Loucy (cell line): ENCODE measurements at regions not wholly inside any gene's neighbourhood (a gene's known extent, or its start where the extent isn't known, plus 50 kb on each side); places are given as distances from the start of the nearest gene placed in this dataset.

ENCODE experiments used
- H2AFZ ChIP-seq: fragments of 200-600 bp; sonication (generic); 2 replicates; pipeline ENCODE4 v1.6.0; 2016; ENCODE audit warnings: antibody characterized with exemption, mild to moderate bottlenecking, low read length, moderate library complexity
- H3F3A ChIP-seq: fragments of 200-600 bp; 2 replicates; pipeline ENCODE4 v1.6.0; 2016; ENCODE audit warnings: antibody characterized with exemption, low read depth, mild to moderate bottlenecking
- H3K27me3 ChIP-seq: fragments of 200-600 bp; sonication (generic); 2 replicates; pipeline ENCODE4 v1.6.1; 2014; ENCODE audit warnings: low read length, mild to moderate bottlenecking; ENCODE audit not compliant: insufficient read depth, poor library complexity, severe bottlenecking
- H3K36me3 ChIP-seq: fragments of 200-600 bp; sonication (generic); 2 replicates; pipeline ENCODE4 v1.6.1; 2016; ENCODE audit warnings: low read length; ENCODE audit not compliant: insufficient read depth
- H3K4me1 ChIP-seq: fragments of 200-600 bp; sonication (generic); 2 replicates; pipeline ENCODE4 v1.5.1; 2014; ENCODE audit warnings: low read length, mild to moderate bottlenecking; ENCODE audit not compliant: insufficient read depth, poor library complexity, severe bottlenecking
- H3K4me2 ChIP-seq: fragments of 200-600 bp; sonication (generic); 2 replicates; pipeline ENCODE4 v1.6.0; 2014; ENCODE audit warnings: antibody characterized with exemption, low read length, low read depth, mild to moderate bottlenecking; ENCODE audit not compliant: poor library complexity, severe bottlenecking
- H3K4me3 ChIP-seq: fragments of 200-600 bp; sonication (generic); 2 replicates; pipeline ENCODE4 v1.5.1; 2014; ENCODE audit warnings: low read length, mild to moderate bottlenecking, mixed read lengths; ENCODE audit not compliant: poor library complexity, severe bottlenecking
- H3K79me2 ChIP-seq: fragments of 200-600 bp; sonication (generic); 2 replicates; pipeline ENCODE4 v1.6.1; 2014; ENCODE audit warnings: low read length; ENCODE audit not compliant: insufficient read depth
- H3K9ac ChIP-seq: fragments of 200-600 bp; sonication (generic); 2 replicates; pipeline ENCODE4 v1.6.0; 2014; ENCODE audit warnings: mild to moderate bottlenecking, low read depth, low read length, moderate library complexity; ENCODE audit not compliant: poor library complexity, severe bottlenecking
- H3K9me2 ChIP-seq: fragments of 200-600 bp; sonication (generic); replicated peaks from 2 replicates; pipeline ENCODE4 v1.6.1; 2016; ENCODE audit warnings: low read depth, low read length, mixed read lengths
- H3K9me3 ChIP-seq: fragments of 200-600 bp; sonication (generic); 2 replicates; pipeline ENCODE4 v1.6.1; 2014; ENCODE audit warnings: mild to moderate bottlenecking, antibody characterized with exemption, low read length, low read depth; ENCODE audit not compliant: insufficient read depth
- H4K20me1 ChIP-seq: fragments of 200-600 bp; sonication (generic); 2 replicates; pipeline ENCODE4 v1.6.0; 2014; ENCODE audit warnings: antibody characterized with exemption, low read length, mild to moderate bottlenecking; ENCODE audit not compliant: insufficient read depth, poor library complexity, severe bottlenecking
- CTCF ChIP-seq: fragments of 200-600 bp; sonication (generic); conservative IDR thresholded peaks from 2 replicates; pipeline ENCODE4 v1.5.1; 2014; ENCODE audit warnings: mild to moderate bottlenecking, antibody characterized with exemption, low read length
- EZH2phosphoT487 ChIP-seq: fragments of 200-600 bp; IDR thresholded peaks from 2 replicates; pipeline ENCODE4 v1.6.1; 2018; ENCODE audit warnings: antibody characterized with exemption, mild to moderate bottlenecking, moderate library complexity, borderline replicate concordance

GRCh38 chr5:164127527-164127926 is 622.1 kb downstream of the MAT2B start:
- Histone ChIP-seq H4K20me1 (no peaks in the 10 kb centered on the region), H2AFZ (no peak overlapping the region), H3K27me3 (no peaks in the 10 kb centered on the region), H3K4me1 (no peaks in the 10 kb centered on the region), H3K36me3 (no peaks in the 10 kb centered on the region), H3K79me2 (no peaks in the 10 kb centered on the region), H3K9ac (no peak overlapping the region), H3K4me3 (no peak overlapping the region), H3F3A (no peaks in the 10 kb centered on the region), H3K4me2 (no peak overlapping the region), H3K9me3 (no peaks in the 10 kb centered on the region), H3K9me2 (no peaks in the 10 kb centered on the region)
- no peak for TF ChIP-seq CTCF
- TF ChIP-seq EZH2phosphoT487, result no peak

GRCh38 chr5:164132358-164132757 is 626.9 kb downstream of the MAT2B start:
- Histone ChIP-seq H3K36me3 (no peaks in the 10 kb centered on the region), H3K9me2 (no peaks in the 10 kb centered on the region), H3K9ac (no peak overlapping the region), H3K4me3 (no peak overlapping the region), H3F3A (no peaks in the 10 kb centered on the region), H4K20me1 (no peaks in the 10 kb centered on the region), H2AFZ (no peak overlapping the region), H3K79me2 (no peaks in the 10 kb centered on the region), H3K27me3 (no peaks in the 10 kb centered on the region), H3K9me3 (no peaks in the 10 kb centered on the region), H3K4me1 (no peaks in the 10 kb centered on the region), H3K4me2 (no peak overlapping the region)
- TF ChIP-seq CTCF (no peak), EZH2phosphoT487 (no peak)

- Histone ChIP-seq H4K20me1 (no peaks in the 10 kb centered on the region), H3K9me3 (no peaks in the 10 kb centered on the region), H3K9ac (no peak overlapping the region), H3F3A (no peaks in the 10 kb centered on the region), H3K4me2 (no peak overlapping the region), H3K4me1 (no peaks in the 10 kb centered on the region), H3K9me2 (no peaks in the 10 kb centered on the region), H3K4me3 (no peak overlapping the region), H3K79me2 (no peaks in the 10 kb centered on the region), H3K27me3 (no peaks in the 10 kb centered on the region), H2AFZ (no peak overlapping the region), H3K36me3 (no peaks in the 10 kb centered on the region)
- TF ChIP-seq CTCF (no peak), EZH2phosphoT487 (no peak)
Measured at GRCh38 chr5:164137095-164137494, 631.7 kb downstream of the MAT2B start.
